OCI-LY3 (cell line): ENCODE measurements at regions not wholly inside any gene's neighbourhood (a gene's known extent, or its start where the extent isn't known, plus 50 kb on each side); places are given as distances from the start of the nearest gene placed in this dataset.

Experiments
- EZH2phosphoT487 ChIP-seq: fragments of 200-600 bp; shearing (Covaris generic); IDR thresholded peaks from 2 replicates; pipeline ENCODE4 v1.6.1; 2018; ENCODE audit warnings: antibody characterized with exemption, mixed run types, low read depth
- TF ChIP-seq, protein P1 (sequence below): fragments of 200-600, 300-600 bp; sonication (generic); IDR thresholded peaks from 2 replicates; pipeline ENCODE4 v1.5.1; 2014; ENCODE audit warnings: antibody characterized with exemption, low read length, low read depth

DNA sequence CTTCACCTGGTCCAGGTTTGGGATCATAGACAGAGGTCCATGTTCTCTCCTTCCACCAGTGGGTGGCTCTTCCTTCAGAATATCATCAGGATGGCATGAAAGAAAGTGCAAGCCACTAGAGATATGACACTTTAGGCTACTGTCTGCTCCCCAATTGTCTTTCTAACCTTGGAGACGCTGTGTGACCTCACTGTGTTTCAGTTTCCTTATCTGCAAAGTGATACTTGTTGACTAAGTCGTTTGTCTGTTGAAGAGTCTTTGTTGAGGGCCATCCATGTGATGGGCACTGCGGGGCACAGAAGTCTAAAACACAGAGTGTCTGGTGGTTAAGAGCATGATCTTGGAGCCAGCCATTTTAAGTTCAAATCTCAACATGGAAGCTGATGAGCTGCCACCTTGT, 259.9 kb upstream of the THSD7B start:
- TF ChIP-seq, protein P1, sequence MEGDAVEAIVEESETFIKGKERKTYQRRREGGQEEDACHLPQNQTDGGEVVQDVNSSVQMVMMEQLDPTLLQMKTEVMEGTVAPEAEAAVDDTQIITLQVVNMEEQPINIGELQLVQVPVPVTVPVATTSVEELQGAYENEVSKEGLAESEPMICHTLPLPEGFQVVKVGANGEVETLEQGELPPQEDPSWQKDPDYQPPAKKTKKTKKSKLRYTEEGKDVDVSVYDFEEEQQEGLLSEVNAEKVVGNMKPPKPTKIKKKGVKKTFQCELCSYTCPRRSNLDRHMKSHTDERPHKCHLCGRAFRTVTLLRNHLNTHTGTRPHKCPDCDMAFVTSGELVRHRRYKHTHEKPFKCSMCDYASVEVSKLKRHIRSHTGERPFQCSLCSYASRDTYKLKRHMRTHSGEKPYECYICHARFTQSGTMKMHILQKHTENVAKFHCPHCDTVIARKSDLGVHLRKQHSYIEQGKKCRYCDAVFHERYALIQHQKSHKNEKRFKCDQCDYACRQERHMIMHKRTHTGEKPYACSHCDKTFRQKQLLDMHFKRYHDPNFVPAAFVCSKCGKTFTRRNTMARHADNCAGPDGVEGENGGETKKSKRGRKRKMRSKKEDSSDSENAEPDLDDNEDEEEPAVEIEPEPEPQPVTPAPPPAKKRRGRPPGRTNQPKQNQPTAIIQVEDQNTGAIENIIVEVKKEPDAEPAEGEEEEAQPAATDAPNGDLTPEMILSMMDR = no peak
- no peak for TF ChIP-seq EZH2phosphoT487
